Prostate gland (tissue), 2 donors: ENCODE measurements at regions not wholly inside any gene's neighbourhood (a gene's known extent, or its start where the extent isn't known, plus 50 kb on each side); places are given as distances from the start of the nearest gene placed in this dataset.

Experiments
- DNase-seq: peaks from one replicate; pipeline ENCODE4 v3.0.0-alpha.2; 2019; ENCODE audit warnings: low spot score
- H3K27ac ChIP-seq, 2 donors: fragments of 200-600 bp; sonication (generic); 2 replicates each; pipeline ENCODE4 v1.5.1; 2017 to 2019
- H3K27me3 ChIP-seq: fragments of 200-600 bp; sonication (generic); replicated peaks from 2 replicates; pipeline ENCODE4 v1.5.1; 2019; ENCODE audit not compliant: insufficient read depth
- H3K36me3 ChIP-seq, 2 donors: fragments of 200-600 bp; sonication (generic); 1 replicate in 1 of 2; 2 replicates in 1 of 2; pipeline versions ENCODE4 v1.5.1 to v1.8.1; 2017 to 2019
- H3K4me1 ChIP-seq: fragments of 200-600 bp; sonication (generic); replicated peaks from 2 replicates; pipeline ENCODE4 v1.5.1; 2019
- H3K4me3 ChIP-seq, 2 donors: fragments of 200-600 bp; sonication (generic); 2 replicates each; pipeline ENCODE4 v1.5.1; 2017 to 2019
- H3K9me3 ChIP-seq: fragments of 200-600 bp; sonication (generic); 2 replicates; pipeline ENCODE4 v1.5.1; 2017
- POLR2A ChIP-seq: fragments of 450-650 bp; IDR thresholded peaks from one replicate; pipeline ENCODE4 v1.6.1; 2016; ENCODE audit warnings: antibody characterized with exemption, mild to moderate bottlenecking
- POLR2AphosphoS5 ChIP-seq: sonication (generic); formaldehyde crosslinking; IDR thresholded peaks from one replicate; pipeline ENCODE4 v1.6.1; 2017; ENCODE audit warnings: antibody characterized with exemption
- WGBS: methylation state at CpG from one replicate; pipeline ENCODE4 v1.1.5; 2018; 5-methylcytosine and 5-hydroxymethylcytosine counted together
- intact Hi-C: fragments of 100-400 bp; cut with DNase I; formaldehyde crosslinking; loops from one replicate; pipeline ENCODE4 v1.14.2; 2022
- TF ChIP-seq, protein P1 (sequence below), 4 experiments: fragments of 200-600 bp in 2 of 4; fragments of 450-650 bp in 2 of 4; sonication (generic) in 2 of 4; IDR thresholded peaks; 1 replicate in 3 of 4; 2 replicates in 1 of 4; pipeline ENCODE4 v1.5.1; 2016 to 2019; ENCODE audit warnings: antibody characterized with exemption in 4 of 4, mild to moderate bottlenecking in 2 of 4, moderate library complexity in 2 of 4

DNA sequence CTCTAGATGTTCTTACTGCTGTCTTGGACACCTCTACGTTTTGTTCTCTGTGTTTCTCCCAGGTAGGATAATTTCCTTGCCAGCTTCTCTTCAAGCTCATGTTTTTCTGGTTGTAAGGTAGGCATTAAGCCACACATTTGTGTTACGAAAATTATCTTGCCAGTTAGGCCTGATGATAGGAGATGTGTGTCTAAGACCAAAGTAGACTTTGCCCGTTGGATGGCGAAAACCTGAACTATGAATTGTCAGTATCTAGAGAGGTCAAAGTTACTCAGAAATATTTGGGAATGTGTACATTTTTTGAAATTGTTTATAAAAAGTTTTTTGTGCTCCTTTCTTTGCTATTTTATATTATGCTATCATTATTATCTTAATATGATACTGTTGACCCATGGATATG lies 72.8 kb downstream of the FHIP1A start:
- no peaks in the 10 kb centered on the region for H3K36me3 ChIP-seq
- no peaks in the 10 kb centered on the region for H3K27me3 ChIP-seq
- 89% methylated on average over 4 of the region's 4 CpGs for WGBS
- H3K27ac ChIP-seq = no peak overlapping the region
- H3K9me3 ChIP-seq = no peaks in the 10 kb centered on the region
- TF ChIP-seq, protein P1, sequence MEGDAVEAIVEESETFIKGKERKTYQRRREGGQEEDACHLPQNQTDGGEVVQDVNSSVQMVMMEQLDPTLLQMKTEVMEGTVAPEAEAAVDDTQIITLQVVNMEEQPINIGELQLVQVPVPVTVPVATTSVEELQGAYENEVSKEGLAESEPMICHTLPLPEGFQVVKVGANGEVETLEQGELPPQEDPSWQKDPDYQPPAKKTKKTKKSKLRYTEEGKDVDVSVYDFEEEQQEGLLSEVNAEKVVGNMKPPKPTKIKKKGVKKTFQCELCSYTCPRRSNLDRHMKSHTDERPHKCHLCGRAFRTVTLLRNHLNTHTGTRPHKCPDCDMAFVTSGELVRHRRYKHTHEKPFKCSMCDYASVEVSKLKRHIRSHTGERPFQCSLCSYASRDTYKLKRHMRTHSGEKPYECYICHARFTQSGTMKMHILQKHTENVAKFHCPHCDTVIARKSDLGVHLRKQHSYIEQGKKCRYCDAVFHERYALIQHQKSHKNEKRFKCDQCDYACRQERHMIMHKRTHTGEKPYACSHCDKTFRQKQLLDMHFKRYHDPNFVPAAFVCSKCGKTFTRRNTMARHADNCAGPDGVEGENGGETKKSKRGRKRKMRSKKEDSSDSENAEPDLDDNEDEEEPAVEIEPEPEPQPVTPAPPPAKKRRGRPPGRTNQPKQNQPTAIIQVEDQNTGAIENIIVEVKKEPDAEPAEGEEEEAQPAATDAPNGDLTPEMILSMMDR (IDR thresholded peaks at IDR 0.05) = no peak
- TF ChIP-seq POLR2A = no peak
- no peak for TF ChIP-seq POLR2AphosphoS5
- intact Hi-C loops = no loop called here
- DNase-seq = no peak
- no peaks in the 10 kb centered on the region for H3K4me1 ChIP-seq
- no peak overlapping the region for H3K4me3 ChIP-seq

GRCh38 chr4:151484396-151485102 lies 75.6 kb downstream of the FHIP1A start:
- intact Hi-C loops = no loop called here
- Histone ChIP-seq H3K4me3 (no peak overlapping the region), H3K36me3 (no peaks in the 10 kb centered on the region), H3K27ac (no peak overlapping the region), H3K27me3 (no peaks in the 10 kb centered on the region), H3K9me3 (no peaks in the 10 kb centered on the region), H3K4me1 (no peaks in the 10 kb centered on the region)
- 58% methylated on average over 2 of the region's 2 CpGs for WGBS
- DNase-seq = no peak
- no peak for TF ChIP-seq POLR2A
- TF ChIP-seq, protein P1 (IDR thresholded peaks at IDR 0.05) = no peak
- no peak for TF ChIP-seq POLR2AphosphoS5

- WGBS = 89% methylated on average over 9 of the region's 9 CpGs
- Histone ChIP-seq H3K36me3 (no peaks in the 10 kb centered on the region), H3K4me3 (no peak overlapping the region), H3K9me3 (no peaks in the 10 kb centered on the region), H3K27ac (no peak overlapping the region), H3K4me1 (no peaks in the 10 kb centered on the region), H3K27me3 (no peaks in the 10 kb centered on the region)
- no peak for TF ChIP-seq POLR2A
- no peak for DNase-seq
- intact Hi-C loops = no loop called here
These were observed 76.7 kb downstream of the FHIP1A start for GRCh38 chr4:151485541-151486131.

- 57% methylated on average over 3 of the region's 3 CpGs for WGBS
These were observed 77.2 kb downstream of the FHIP1A start for GRCh38 chr4:151486168-151486567.

GRCh38 chr4:151488968-151489367 lies 80.0 kb downstream of the FHIP1A start:
- Histone ChIP-seq H3K27ac (no peak overlapping the region), H3K36me3 (no peaks in the 10 kb centered on the region), H3K4me3 (no peak overlapping the region), H3K27me3 (no peaks in the 10 kb centered on the region), H3K4me1 (no peaks in the 10 kb centered on the region), H3K9me3 (no peaks in the 10 kb centered on the region)
- no peak for DNase-seq
- TF ChIP-seq POLR2AphosphoS5 (no peak), POLR2A (no peak)
- TF ChIP-seq, protein P1 (IDR thresholded peaks at IDR 0.05) = no peak
- intact Hi-C loops = no loop called here
- WGBS = 84% methylated on average over 3 of the region's 3 CpGs

More at GRCh38 chr4:151486168-151486567, 77.2 kb downstream of the FHIP1A start:
- DNase-seq = no peak
- intact Hi-C loops = no loop called here
- H3K9me3 ChIP-seq = no peaks in the 10 kb centered on the region
- no peaks in the 10 kb centered on the region for H3K27me3 ChIP-seq
- no peaks in the 10 kb centered on the region for H3K36me3 ChIP-seq
- H3K4me1 ChIP-seq = no peaks in the 10 kb centered on the region
- H3K4me3 ChIP-seq = no peak overlapping the region
- TF ChIP-seq POLR2A (no peak), POLR2AphosphoS5 (no peak)
- TF ChIP-seq, protein P1 (IDR thresholded peaks at IDR 0.05) = no peak
- H3K27ac ChIP-seq = no peak overlapping the region
